AG04450 (cell line): ENCODE measurements at regions not wholly inside any gene's neighbourhood (a gene's known extent, or its start where the extent isn't known, plus 50 kb on each side); places are given as distances from the start of the nearest gene placed in this dataset.

Experiments used
- CTCF ChIA-PET: fragments of 300-600, 350-600 bp; formaldehyde crosslinking; extraction: SDS; loops from one replicate; lab custom pipeline; 2022; ENCODE audit warnings: antibody characterized with exemption, inconsistent platforms; lab: Charles Lee
- POLR2A ChIA-PET: fragments of 350-600 bp; formaldehyde crosslinking; extraction: SDS; loops from one replicate; lab custom pipeline; 2021; ENCODE audit warnings: antibody characterized with exemption, inconsistent platforms; lab: Yijun Ruan, JAX
- DNase-seq: peaks from one replicate; pipeline ENCODE4 v3.0.0-alpha.2; 2011; ENCODE audit warnings: low read depth, low spot score
- H3K27ac ChIP-seq: one replicate; pipeline ENCODE4 v1.5.1; 2012; ENCODE audit warnings: low read depth, low read length, control low read depth
- H3K27me3 ChIP-seq: one replicate; pipeline ENCODE4 v1.6.0; 2012; ENCODE audit warnings: low read length; ENCODE audit not compliant: control insufficient read depth, insufficient read depth
- H3K4me3 ChIP-seq: 2 replicates; pipeline ENCODE4 v1.5.1; 2011; ENCODE audit warnings: mild to moderate bottlenecking, low read depth, low read length, control low read depth
- H3K9me3 ChIP-seq: 2 replicates; pipeline ENCODE4 v1.5.1; 2012; ENCODE audit warnings: low read length; ENCODE audit not compliant: control insufficient read depth, insufficient read depth
- TF ChIP-seq, protein P1 (sequence below): IDR thresholded peaks from 2 replicates; pipeline ENCODE4 v1.5.1; 2011; ENCODE audit warnings: low read depth, low read length, control low read depth, inconsistent platforms

DNA sequence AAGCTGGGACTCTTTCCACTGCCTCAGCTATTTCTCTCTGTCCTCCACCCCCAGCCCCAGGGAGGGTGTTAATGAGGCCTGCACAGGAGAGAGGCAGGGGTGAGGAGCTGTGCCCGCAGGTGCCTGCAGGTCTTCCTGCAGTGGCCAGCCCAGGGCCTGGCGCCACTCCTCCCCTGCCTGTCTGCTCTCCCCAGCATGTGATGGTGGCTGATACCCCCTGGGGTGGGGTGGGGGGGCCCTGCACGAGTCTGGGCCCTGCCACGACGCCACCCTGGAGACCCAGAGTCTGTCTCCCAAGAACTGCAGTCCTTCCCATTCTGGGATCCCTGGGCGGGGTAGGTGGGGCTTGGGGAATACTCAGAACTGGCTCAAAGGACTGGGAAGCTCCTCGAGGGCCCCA is 166.4 kb upstream of the SMIM23 start:
- no peak overlapping the region for H3K27ac ChIP-seq
- DNase-seq: no peak
- peaks cover 49% of the 10 kb centered on the region for H3K27me3 ChIP-seq
- CTCF ChIA-PET: no interaction called here
- H3K9me3 ChIP-seq: no peaks in the 10 kb centered on the region; the same call in 1 of the 2 replicates
- POLR2A ChIA-PET: no interaction called here
- H3K4me3 ChIP-seq: no peak overlapping the region
- TF ChIP-seq, protein P1, sequence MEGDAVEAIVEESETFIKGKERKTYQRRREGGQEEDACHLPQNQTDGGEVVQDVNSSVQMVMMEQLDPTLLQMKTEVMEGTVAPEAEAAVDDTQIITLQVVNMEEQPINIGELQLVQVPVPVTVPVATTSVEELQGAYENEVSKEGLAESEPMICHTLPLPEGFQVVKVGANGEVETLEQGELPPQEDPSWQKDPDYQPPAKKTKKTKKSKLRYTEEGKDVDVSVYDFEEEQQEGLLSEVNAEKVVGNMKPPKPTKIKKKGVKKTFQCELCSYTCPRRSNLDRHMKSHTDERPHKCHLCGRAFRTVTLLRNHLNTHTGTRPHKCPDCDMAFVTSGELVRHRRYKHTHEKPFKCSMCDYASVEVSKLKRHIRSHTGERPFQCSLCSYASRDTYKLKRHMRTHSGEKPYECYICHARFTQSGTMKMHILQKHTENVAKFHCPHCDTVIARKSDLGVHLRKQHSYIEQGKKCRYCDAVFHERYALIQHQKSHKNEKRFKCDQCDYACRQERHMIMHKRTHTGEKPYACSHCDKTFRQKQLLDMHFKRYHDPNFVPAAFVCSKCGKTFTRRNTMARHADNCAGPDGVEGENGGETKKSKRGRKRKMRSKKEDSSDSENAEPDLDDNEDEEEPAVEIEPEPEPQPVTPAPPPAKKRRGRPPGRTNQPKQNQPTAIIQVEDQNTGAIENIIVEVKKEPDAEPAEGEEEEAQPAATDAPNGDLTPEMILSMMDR: no peak

DNA sequence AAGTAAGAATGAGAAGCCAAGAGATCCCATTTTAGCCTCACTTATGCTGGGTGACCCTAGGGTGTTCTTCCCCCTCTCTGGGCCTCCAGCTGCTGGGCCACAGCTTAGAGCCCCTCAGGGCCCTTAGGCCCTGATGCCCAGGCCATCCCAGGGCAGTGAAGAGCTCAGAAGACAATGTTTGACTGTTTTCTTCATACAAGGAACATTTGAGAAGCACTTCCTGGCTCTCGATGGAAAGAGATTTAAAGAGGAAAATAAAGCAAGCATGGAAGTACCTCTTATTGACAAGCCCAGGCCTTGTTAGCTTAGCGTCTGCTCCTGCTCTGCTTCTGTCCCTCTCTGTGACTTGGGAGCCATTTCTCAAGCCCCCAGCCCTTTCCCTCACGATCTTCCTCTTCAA is 165.9 kb upstream of the SMIM23 start:
- H3K27me3 ChIP-seq: peaks cover 48% of the 10 kb centered on the region
- CTCF ChIA-PET: no interaction called here
- POLR2A ChIA-PET: no interaction called here

DNA sequence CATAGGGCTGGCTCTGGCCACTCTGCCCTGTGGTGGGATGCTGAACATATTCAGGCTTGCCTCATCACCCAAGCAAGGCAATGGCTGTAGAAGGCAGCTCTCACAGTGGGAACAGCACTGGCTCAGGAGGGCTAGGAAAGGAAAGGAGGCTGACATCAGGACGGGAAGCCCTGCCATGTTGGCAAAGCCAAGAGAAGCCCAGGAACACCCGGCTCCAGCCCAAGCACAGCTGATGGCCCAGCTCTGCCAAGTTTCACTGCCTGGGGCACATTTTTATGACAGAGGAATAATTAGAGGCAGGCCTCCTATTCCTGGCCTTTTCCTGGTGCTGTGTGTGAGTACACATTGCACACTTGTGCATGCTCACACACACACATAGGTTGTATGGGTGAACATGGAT is 163.6 kb upstream of the SMIM23 start:
- Histone ChIP-seq H3K4me3 (no peak overlapping the region), H3K9me3 (no peaks in the 10 kb centered on the region; the same call in 1 of the 2 replicates), H3K27ac (no peak overlapping the region), H3K27me3 (peaks cover 51% of the 10 kb centered on the region)
- POLR2A ChIA-PET: no interaction called here
- DNase-seq: no peak
- CTCF ChIA-PET: interaction anchor here (1.4 kb wide), 1 partner anchor 8 kb away, joined by 3 read pairs; no protein-coding TSS in a partner anchor
- TF ChIP-seq, protein P1: no peak

More for the DNA sequence above, 165.9 kb upstream of the SMIM23 start:
- DNase-seq: no peak
- Histone ChIP-seq H3K4me3 (no peak overlapping the region), H3K9me3 (no peaks in the 10 kb centered on the region; the same call in 1 of the 2 replicates), H3K27ac (no peak overlapping the region)
- TF ChIP-seq, protein P1: no peak

DNA sequence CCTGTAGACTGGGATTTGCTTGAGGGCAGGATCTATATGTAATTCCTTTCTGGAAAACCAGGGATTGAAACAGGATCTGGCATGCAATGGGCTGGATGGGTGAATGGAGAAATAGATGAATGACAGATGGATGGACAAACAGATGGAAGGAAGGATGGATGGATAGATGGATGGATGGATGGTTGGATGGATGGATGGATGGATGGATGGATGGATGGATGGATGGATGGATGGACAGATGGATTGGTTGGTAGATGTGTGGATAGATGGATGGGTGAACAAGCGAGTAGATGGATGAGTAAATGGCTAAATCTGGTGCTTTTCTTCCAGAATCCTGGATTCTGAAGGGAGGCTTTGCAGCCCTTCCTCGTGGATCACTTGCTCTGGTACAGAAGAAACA is 162.5 kb upstream of the SMIM23 start:
- ChIA-PET CTCF (interaction anchor here (0.6 kb wide), 1 partner anchor 98 kb away, joined by 3 read pairs; no protein-coding TSS in a partner anchor), POLR2A (interaction anchor here (0.5 kb wide), 1 partner anchor 142 kb away, joined by 4 read pairs; no protein-coding TSS in a partner anchor)
- Histone ChIP-seq H3K27ac (no peak overlapping the region), H3K4me3 (no peak overlapping the region), H3K27me3 (peaks cover 53% of the 10 kb centered on the region), H3K9me3 (no peaks in the 10 kb centered on the region; the same call in 1 of the 2 replicates)
- TF ChIP-seq, protein P1: no peak
- DNase-seq: no peak

DNA sequence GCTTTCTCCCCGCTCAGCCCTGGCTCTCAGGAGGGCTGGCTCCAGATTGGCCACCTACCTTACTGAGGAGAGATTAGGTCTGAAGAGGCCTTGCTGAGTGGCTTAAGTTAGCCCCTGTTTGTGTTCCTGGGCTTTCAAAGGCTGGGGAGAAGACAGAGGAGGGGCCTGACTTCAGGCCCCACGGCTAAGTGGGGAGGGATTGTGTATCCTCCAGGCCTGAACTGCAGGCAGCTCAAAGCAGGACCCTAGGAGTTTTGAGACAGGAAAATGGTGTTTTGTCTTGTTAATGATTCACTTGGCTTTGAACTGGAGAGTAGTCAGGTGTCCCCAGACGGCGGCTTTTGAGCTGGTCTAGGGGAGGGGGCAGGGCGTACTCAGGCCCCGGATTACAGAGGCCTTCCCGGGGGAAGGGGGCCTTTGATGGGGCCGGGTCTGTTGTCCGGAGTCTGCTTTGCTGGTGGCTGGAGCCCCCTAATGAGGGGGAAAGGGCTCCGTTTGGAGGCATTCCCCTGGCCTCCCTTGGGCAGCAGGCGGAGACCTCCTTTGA is 162.0 kb upstream of the SMIM23 start:
- Histone ChIP-seq H3K27me3 (peaks cover 58% of the 10 kb centered on the region), H3K4me3 (no peak overlapping the region), H3K9me3 (no peaks in the 10 kb centered on the region; the same call in 1 of the 2 replicates), H3K27ac (no peak overlapping the region)
- POLR2A ChIA-PET: interaction anchor here (0.5 kb wide), 1 partner anchor 142 kb away, joined by 4 read pairs; no protein-coding TSS in a partner anchor
- CTCF ChIA-PET: interaction anchor here (0.6 kb wide), 1 partner anchor 98 kb away, joined by 3 read pairs; no protein-coding TSS in a partner anchor
- TF ChIP-seq, protein P1: no peak
- no peak for DNase-seq
